Vagina (tissue), 2 donors: ENCODE measurements at regions not wholly inside any gene's neighbourhood (a gene's known extent, or its start where the extent isn't known, plus 50 kb on each side); places are given as distances from the start of the nearest gene placed in this dataset.

ENCODE experiments used
- DNase-seq, 2 donors: peaks; one replicate each; pipeline ENCODE4 v3.0.0-alpha.2; 2017; ENCODE audit errors: extremely low spot score in 2 of 2
- H3K27ac ChIP-seq: fragments of 200-600 bp; sonication (generic); one replicate; pipeline ENCODE4 v1.5.1; 2019
- H3K27me3 ChIP-seq: fragments of 200-600 bp; sonication (generic); one replicate; pipeline ENCODE4 v1.5.1; 2019
- H3K36me3 ChIP-seq, 2 donors: fragments of 200-600 bp; sonication (generic); one replicate each; pipeline ENCODE4 v1.5.1; 2017 to 2019
- H3K4me1 ChIP-seq: fragments of 200-600 bp; sonication (generic); one replicate; pipeline ENCODE4 v1.5.1; 2019
- H3K4me3 ChIP-seq, 2 donors: fragments of 200-600 bp; sonication (generic); 1 replicate in 1 of 2; 2 replicates in 1 of 2; pipeline ENCODE4 v1.5.1; 2016 to 2019
- H3K9me3 ChIP-seq: fragments of 200-600 bp; sonication (generic); one replicate; pipeline ENCODE4 v1.5.1; 2019
- POLR2A ChIP-seq, 2 donors: fragments of 450-650 bp; IDR thresholded peaks; one replicate each; pipeline ENCODE4 v1.6.1; 2017; ENCODE audit warnings: antibody characterized with exemption in 2 of 2, mild to moderate bottlenecking in 2 of 2, moderate library complexity in 2 of 2
- POLR2AphosphoS5 ChIP-seq, 2 donors: sonication (generic); formaldehyde crosslinking; IDR thresholded peaks; one replicate each; pipeline ENCODE4 v1.9.0; 2017; ENCODE audit warnings: antibody characterized with exemption in 2 of 2, mild to moderate bottlenecking in 2 of 2, low read depth in 1 of 2; ENCODE audit not compliant: insufficient read depth in 1 of 2
- intact Hi-C: fragments of 100-400 bp; cut with DNase I; formaldehyde crosslinking; loops from one replicate; pipeline ENCODE4 v1.15.1; 2023
- TF ChIP-seq, protein P1 (sequence below), 3 experiments: fragments of 450-650 bp in 2 of 3; fragments of 200-600 bp in 1 of 3; sonication (generic) in 1 of 3; IDR thresholded peaks; one replicate each; pipeline ENCODE4 v1.5.1; 2017 to 2019; ENCODE audit warnings: antibody characterized with exemption in 3 of 3, mild to moderate bottlenecking in 2 of 3, moderate library complexity in 2 of 3

DNA sequence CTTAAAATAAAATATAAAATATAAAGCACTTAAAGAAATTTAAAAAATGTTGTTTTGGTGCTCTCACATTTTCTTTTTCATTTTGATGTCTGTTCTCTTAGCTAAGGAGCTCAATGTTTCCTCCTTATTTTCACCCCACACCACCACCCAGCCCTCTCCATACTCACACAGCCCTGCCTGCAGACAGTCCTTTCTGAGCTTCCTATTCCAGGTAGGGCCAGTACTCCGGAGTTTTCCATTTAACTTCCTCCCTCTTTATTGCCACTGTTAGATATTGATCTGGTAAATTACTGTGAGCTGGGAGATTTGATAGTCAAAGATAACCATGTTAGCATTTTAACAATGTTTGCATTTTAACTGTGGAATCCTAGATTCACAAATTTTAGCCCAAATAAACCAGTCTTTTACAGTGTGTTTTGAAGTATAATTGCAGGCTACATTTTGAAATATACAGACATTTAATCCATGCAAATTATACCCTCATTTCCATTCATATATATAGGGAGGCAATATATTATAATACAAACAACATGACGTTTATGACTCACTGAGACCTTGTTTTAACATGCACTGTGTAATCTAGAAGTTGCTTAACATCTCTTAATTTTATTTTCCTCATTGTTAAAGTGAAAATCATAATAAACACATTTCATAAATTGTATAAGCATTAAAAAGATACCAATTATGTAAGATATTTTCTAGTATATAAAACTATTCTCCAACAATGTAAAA is 927.1 kb downstream of the NR2F1-AS1 start:
- H3K27me3 ChIP-seq, result no peaks in the 10 kb centered on the region
- H3K27ac ChIP-seq, result no peak overlapping the region
- TF ChIP-seq, protein P1, sequence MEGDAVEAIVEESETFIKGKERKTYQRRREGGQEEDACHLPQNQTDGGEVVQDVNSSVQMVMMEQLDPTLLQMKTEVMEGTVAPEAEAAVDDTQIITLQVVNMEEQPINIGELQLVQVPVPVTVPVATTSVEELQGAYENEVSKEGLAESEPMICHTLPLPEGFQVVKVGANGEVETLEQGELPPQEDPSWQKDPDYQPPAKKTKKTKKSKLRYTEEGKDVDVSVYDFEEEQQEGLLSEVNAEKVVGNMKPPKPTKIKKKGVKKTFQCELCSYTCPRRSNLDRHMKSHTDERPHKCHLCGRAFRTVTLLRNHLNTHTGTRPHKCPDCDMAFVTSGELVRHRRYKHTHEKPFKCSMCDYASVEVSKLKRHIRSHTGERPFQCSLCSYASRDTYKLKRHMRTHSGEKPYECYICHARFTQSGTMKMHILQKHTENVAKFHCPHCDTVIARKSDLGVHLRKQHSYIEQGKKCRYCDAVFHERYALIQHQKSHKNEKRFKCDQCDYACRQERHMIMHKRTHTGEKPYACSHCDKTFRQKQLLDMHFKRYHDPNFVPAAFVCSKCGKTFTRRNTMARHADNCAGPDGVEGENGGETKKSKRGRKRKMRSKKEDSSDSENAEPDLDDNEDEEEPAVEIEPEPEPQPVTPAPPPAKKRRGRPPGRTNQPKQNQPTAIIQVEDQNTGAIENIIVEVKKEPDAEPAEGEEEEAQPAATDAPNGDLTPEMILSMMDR (IDR thresholded peaks at IDR 0.05), result no peak
- TF ChIP-seq POLR2AphosphoS5 (IDR thresholded peaks at IDR 0.05; ENCODE audit: insufficient read depth in 1 of 2, low read depth in 1 of 2), result no peak
- TF ChIP-seq POLR2A (IDR thresholded peaks at IDR 0.05), result no peak
- intact Hi-C loops, result no loop called here
- no peaks in the 10 kb centered on the region for H3K4me1 ChIP-seq
- no peak overlapping the region for H3K4me3 ChIP-seq
- H3K36me3 ChIP-seq, result no peaks in the 10 kb centered on the region
- no peaks in the 10 kb centered on the region for H3K9me3 ChIP-seq
- DNase-seq, result no peak

GRCh38 chr5:92652756-92653155 is 928.3 kb downstream of the NR2F1-AS1 start:
- no peak for TF ChIP-seq POLR2AphosphoS5 (IDR thresholded peaks at IDR 0.05; ENCODE audit: insufficient read depth in 1 of 2, low read depth in 1 of 2)
- H3K4me1 ChIP-seq, result no peaks in the 10 kb centered on the region
- no peaks in the 10 kb centered on the region for H3K36me3 ChIP-seq
- no peaks in the 10 kb centered on the region for H3K27me3 ChIP-seq
- H3K9me3 ChIP-seq, result no peaks in the 10 kb centered on the region
- no peak overlapping the region for H3K27ac ChIP-seq
- H3K4me3 ChIP-seq, result no peak overlapping the region
- no peak for DNase-seq
- intact Hi-C loops, result no loop called here

DNA sequence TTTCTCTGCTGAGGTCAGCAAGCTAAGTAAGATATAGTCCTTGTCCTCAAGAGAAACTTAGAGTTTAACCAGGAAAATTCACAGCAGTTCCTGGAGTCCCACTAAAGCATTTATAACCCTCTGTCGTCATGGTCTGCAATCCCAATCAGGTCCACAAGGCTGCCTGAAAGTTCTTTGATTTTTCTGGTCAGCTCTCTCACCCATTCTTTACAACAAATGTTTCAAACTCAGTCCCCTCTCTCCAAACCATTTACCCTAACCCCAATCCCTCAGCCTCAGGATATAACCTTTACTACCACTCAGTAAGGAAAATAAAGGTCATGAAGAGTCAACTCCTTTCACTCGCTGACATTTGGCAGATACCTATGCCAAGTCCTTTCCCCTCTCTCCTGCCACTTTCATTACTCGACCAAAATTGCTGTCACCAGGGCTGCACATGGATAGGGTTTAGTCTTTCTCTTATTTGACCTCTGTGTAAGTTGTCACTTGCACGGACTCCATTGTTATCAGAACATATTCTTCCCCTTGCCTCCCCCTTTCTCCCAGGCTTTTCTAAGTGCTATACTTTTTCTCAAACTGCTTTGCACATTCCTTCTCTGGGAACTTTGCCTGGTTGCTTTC is 936.6 kb downstream of the NR2F1-AS1 start:
- Histone ChIP-seq H3K36me3 (no peaks in the 10 kb centered on the region), H3K4me3 (no peak overlapping the region), H3K27me3 (no peaks in the 10 kb centered on the region), H3K9me3 (no peaks in the 10 kb centered on the region), H3K27ac (no peak overlapping the region), H3K4me1 (no peaks in the 10 kb centered on the region)
- intact Hi-C loops, result no loop called here
- no peak for DNase-seq
- no peak for TF ChIP-seq POLR2AphosphoS5 (IDR thresholded peaks at IDR 0.05; ENCODE audit: insufficient read depth in 1 of 2, low read depth in 1 of 2)
- TF ChIP-seq POLR2A (IDR thresholded peaks at IDR 0.05), result no peak
- TF ChIP-seq, protein P1 (IDR thresholded peaks at IDR 0.05), result no peak

DNA sequence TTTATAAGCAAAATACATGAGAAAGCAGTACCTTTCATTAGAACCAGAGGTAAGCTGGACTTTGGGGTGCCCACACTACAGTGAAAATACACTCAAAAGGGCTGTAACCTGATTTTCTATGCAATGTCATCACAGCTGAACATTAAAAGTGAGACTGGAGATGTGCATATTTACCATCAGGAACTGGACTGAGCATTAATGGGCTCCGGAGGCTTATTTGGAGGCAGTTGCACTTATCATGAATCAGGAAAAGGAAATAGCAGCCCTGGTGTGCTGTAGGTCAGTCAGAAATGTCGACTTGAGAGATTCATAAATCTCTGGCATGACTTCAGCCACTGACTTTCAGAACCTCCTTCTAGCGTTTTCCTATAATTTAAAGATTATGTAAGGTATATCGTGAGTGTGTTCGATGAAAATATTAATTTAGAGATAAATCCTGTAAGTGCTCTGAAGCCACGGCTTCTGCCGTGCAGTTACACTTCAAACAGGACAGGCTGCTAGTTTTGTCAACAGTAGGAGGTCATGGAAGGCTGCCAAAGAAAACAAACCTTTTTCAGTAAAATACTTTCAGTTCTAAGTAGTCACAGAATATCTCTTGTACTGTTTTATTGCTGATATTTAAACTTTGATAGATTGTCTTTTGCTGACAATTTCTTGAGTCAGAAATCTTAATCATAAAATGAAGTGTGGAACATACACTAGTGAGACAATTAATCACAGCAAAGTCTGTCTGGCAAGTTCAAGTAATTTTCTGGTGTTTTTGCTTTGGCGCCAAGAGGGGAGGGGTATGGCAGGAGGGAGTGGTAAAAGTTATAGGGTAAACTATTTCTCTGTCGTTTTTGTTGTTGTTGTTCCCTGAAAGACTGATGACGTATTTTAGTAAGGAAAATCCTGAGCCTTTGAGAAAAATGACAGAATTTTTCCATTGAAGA is 939.7 kb downstream of the NR2F1-AS1 start:
- TF ChIP-seq, protein P1 (IDR thresholded peaks at IDR 0.05), result no peak
- Histone ChIP-seq H3K27me3 (no peaks in the 10 kb centered on the region), H3K4me3 (no peak overlapping the region), H3K9me3 (no peaks in the 10 kb centered on the region), H3K36me3 (no peaks in the 10 kb centered on the region), H3K27ac (no peak overlapping the region), H3K4me1 (no peaks in the 10 kb centered on the region)
- no peak for DNase-seq
- intact Hi-C loops, result no loop called here

DNA sequence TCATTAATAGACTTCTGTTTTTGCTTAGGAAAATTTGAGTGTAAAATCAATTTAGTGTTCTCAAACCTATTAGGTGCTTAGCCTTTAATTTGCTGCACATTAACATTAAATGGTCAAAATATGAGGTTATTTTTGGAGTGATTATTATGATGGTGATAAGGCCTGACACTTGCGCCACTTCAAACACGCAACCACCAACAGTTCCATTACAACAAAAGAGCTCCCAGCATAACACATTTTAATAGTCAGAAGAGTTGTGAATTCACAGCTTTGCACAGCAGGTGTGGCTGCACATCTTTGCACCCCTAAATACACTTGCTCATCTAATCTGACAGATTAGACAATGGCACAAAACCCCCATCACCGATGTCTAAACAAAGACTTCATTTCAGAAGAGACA is 940.7 kb downstream of the NR2F1-AS1 start:
- DNase-seq, result no peak
- Histone ChIP-seq H3K36me3 (no peaks in the 10 kb centered on the region), H3K4me3 (no peak overlapping the region), H3K27me3 (no peaks in the 10 kb centered on the region), H3K9me3 (no peaks in the 10 kb centered on the region), H3K27ac (no peak overlapping the region), H3K4me1 (no peaks in the 10 kb centered on the region)
- intact Hi-C loops, result no loop called here
- no peak for TF ChIP-seq POLR2A (IDR thresholded peaks at IDR 0.05)
- TF ChIP-seq, protein P1 (IDR thresholded peaks at IDR 0.05), result no peak
- TF ChIP-seq POLR2AphosphoS5 (IDR thresholded peaks at IDR 0.05; ENCODE audit: insufficient read depth in 1 of 2, low read depth in 1 of 2), result no peak
